H1 (cell line): ENCODE measurements at regions not wholly inside any gene's neighbourhood (a gene's known extent, or its start where the extent isn't known, plus 50 kb on each side); places are given as distances from the start of the nearest gene placed in this dataset.

Experiments
- CTCF ChIA-PET: fragments of 300-600 bp; sonication (Branson Sonifier 250); formaldehyde crosslinking; loops from one replicate; lab custom pipeline; 2021; ENCODE audit not compliant: partially characterized antibody; lab: Charles Lee
- POLR2A ChIA-PET: fragments of 300-600 bp; sonication (Branson Sonifier 250); formaldehyde crosslinking; loops from one replicate; lab custom pipeline; 2021; ENCODE audit warnings: inconsistent platforms; ENCODE audit not compliant: partially characterized antibody; lab: Charles Lee
- DNase-seq, 2 experiments: peaks; one replicate each; pipeline versions ENCODE4 v3.0.0 to v3.0.0-alpha.2; 2010 to 2022; ENCODE audit warnings: low spot score in 2 of 2, low read depth in 1 of 2, mixed read lengths in 1 of 2
- FAIRE-seq: peaks from 2 replicates; lab custom pipeline; 2011; peaks lifted over from hg19 to GRCh38; lab: Jason Lieb, UNC
- H2AFZ ChIP-seq: 2 replicates; pipeline ENCODE4 v1.8.1; 2012; ENCODE audit warnings: low read length, inconsistent platforms
- H2AK5ac ChIP-seq: 2 replicates; pipeline ENCODE4 v1.6.1; 2013; ENCODE audit warnings: low read depth, low read length
- H2BK120ac ChIP-seq: replicated peaks from 2 replicates; pipeline ENCODE3; 2013; ENCODE audit warnings: low read depth, low read length, inconsistent platforms
- H2BK12ac ChIP-seq: 2 replicates; pipeline ENCODE4 v1.6.1; 2013; ENCODE audit warnings: low read depth, low read length
- H2BK15ac ChIP-seq: 2 replicates; pipeline ENCODE4 v1.6.1; 2013; ENCODE audit warnings: low read length
- H2BK20ac ChIP-seq: 2 replicates; pipeline ENCODE4 v1.6.1; 2013; ENCODE audit warnings: low read length
- H2BK5ac ChIP-seq: 2 replicates; pipeline ENCODE4 v1.6.1; 2013; ENCODE audit warnings: low read depth, low read length
- H3K14ac ChIP-seq: 2 replicates; pipeline ENCODE4 v1.6.1; 2013; ENCODE audit warnings: inconsistent platforms; ENCODE audit not compliant: insufficient read length
- H3K18ac ChIP-seq: 2 replicates; pipeline ENCODE4 v1.6.1; 2013; ENCODE audit warnings: low read length; ENCODE audit errors: extremely low read depth
- H3K23ac ChIP-seq: 2 replicates; pipeline ENCODE4 v1.6.1; 2013; ENCODE audit warnings: inconsistent platforms; ENCODE audit not compliant: insufficient read length
- H3K23me2 ChIP-seq: 2 replicates; pipeline ENCODE4 v1.6.1; 2013; ENCODE audit warnings: low read depth, low read length
- H3K27ac ChIP-seq: 2 replicates; pipeline ENCODE4 v1.6.1; 2011; ENCODE audit warnings: low read depth, low read length, inconsistent platforms
- H3K27me3 ChIP-seq, 4 experiments: replicated peaks in 1 of 4; 1 replicate in 1 of 4; 2 replicates in 3 of 4; pipeline versions ENCODE4 v1.6.1 to v1.8.1; 2011 to 2013; ENCODE audit warnings: low read length in 3 of 4, mild to moderate bottlenecking in 3 of 4, inconsistent platforms in 2 of 4, mixed read lengths in 2 of 4, moderate library complexity in 1 of 4; ENCODE audit not compliant: control insufficient read depth in 3 of 4, insufficient read depth in 3 of 4; ENCODE audit errors: extremely low read depth in 1 of 4
- H3K36me3 ChIP-seq, 4 experiments: 2 replicates each; pipeline versions ENCODE4 v1.6.1 to v1.8.1; 2011 to 2013; ENCODE audit warnings: mild to moderate bottlenecking in 4 of 4, low read length in 3 of 4, moderate library complexity in 2 of 4, control low read depth in 1 of 4, inconsistent platforms in 1 of 4; ENCODE audit not compliant: insufficient read depth in 4 of 4, control insufficient read depth in 2 of 4
- H3K4ac ChIP-seq: replicated peaks from 2 replicates; pipeline ENCODE3; 2013; ENCODE audit warnings: low read length, low read depth, mixed read lengths, inconsistent platforms; ENCODE audit not compliant: insufficient read length
- H3K4me1 ChIP-seq, 4 experiments: replicated peaks in 1 of 4; 1 replicate in 1 of 4; 2 replicates in 3 of 4; pipeline versions ENCODE4 v1.6.1 to v1.8.1; 2011 to 2013; ENCODE audit warnings: low read length in 3 of 4, inconsistent platforms in 2 of 4, mixed read lengths in 1 of 4; ENCODE audit not compliant: insufficient read depth in 4 of 4, control insufficient read depth in 3 of 4
- H3K4me2 ChIP-seq, 2 experiments: 2 replicates each; pipeline versions ENCODE4 v1.6.1 to v1.8.1; 2011 to 2013; ENCODE audit warnings: low read depth in 2 of 2, low read length in 2 of 2, control low read depth in 1 of 2, inconsistent platforms in 1 of 2, mild to moderate bottlenecking in 1 of 2; ENCODE audit not compliant: insufficient read depth in 1 of 2
- H3K4me3 ChIP-seq, 4 experiments: fragments of 200-600, 300-600 bp in 1 of 4; sonication (generic), shearing (Covaris generic), sonication (Bioruptor Twin) in 1 of 4; 2 replicates each; pipeline versions ENCODE4 v1.5.1 to v1.8.1; 2011 to 2016; ENCODE audit warnings: low read length in 4 of 4, low read depth in 3 of 4, control low read depth in 2 of 4, inconsistent platforms in 2 of 4, mild to moderate bottlenecking in 2 of 4, mixed read lengths in 1 of 4, moderate library complexity in 1 of 4; ENCODE audit not compliant: insufficient read depth in 2 of 4; ENCODE audit errors: extremely low read depth in 1 of 4
- H3K56ac ChIP-seq: replicated peaks from 2 replicates; pipeline ENCODE3; 2013; ENCODE audit warnings: low read depth, mild to moderate bottlenecking, mixed read lengths, low read length, inconsistent platforms; ENCODE audit not compliant: insufficient read length
- H3K79me1 ChIP-seq: 2 replicates; pipeline ENCODE4 v1.6.1; 2013; ENCODE audit warnings: low read depth, low read length, control low read depth
- H3K79me2 ChIP-seq, 2 experiments: 2 replicates each; pipeline versions ENCODE4 v1.6.1 to v1.8.1; 2012 to 2013; ENCODE audit warnings: low read length in 2 of 2, mild to moderate bottlenecking in 2 of 2, inconsistent platforms in 1 of 2; ENCODE audit not compliant: insufficient read depth in 2 of 2, control insufficient read depth in 1 of 2
- H3K9ac ChIP-seq, 4 experiments: replicated peaks in 1 of 4; 1 replicate in 1 of 4; 2 replicates in 3 of 4; pipeline versions ENCODE4 v1.6.1 to v1.8.1; 2011 to 2013; ENCODE audit warnings: low read depth in 3 of 4, low read length in 3 of 4, control low read depth in 2 of 4, mild to moderate bottlenecking in 2 of 4, moderate library complexity in 2 of 4, inconsistent platforms in 1 of 4; ENCODE audit errors: extremely low read depth in 1 of 4
- H3K9me3 ChIP-seq, 2 experiments: 2 replicates each; pipeline versions ENCODE4 v1.6.1 to v1.8.1; 2012 to 2013; ENCODE audit warnings: mild to moderate bottlenecking in 2 of 2, moderate library complexity in 2 of 2, control low read depth in 1 of 2, inconsistent platforms in 1 of 2, low read depth in 1 of 2, low read length in 1 of 2, mixed read lengths in 1 of 2; ENCODE audit not compliant: insufficient read depth in 2 of 2
- H4K20me1 ChIP-seq, 2 experiments: replicated peaks in 1 of 2; 2 replicates each; pipeline versions ENCODE3 to v1.8.1; 2011 to 2013; ENCODE audit warnings: inconsistent platforms in 2 of 2, low read length in 2 of 2, mild to moderate bottlenecking in 1 of 2; ENCODE audit not compliant: insufficient read depth in 2 of 2, control insufficient read depth in 1 of 2
- H4K5ac ChIP-seq: 2 replicates; pipeline ENCODE4 v1.6.1; 2013; ENCODE audit warnings: low read length, low read depth, mixed read lengths, inconsistent platforms; ENCODE audit not compliant: insufficient read length
- H4K8ac ChIP-seq: 2 replicates; pipeline ENCODE4 v1.8.0; 2013; ENCODE audit warnings: mild to moderate bottlenecking, moderate library complexity, low read length, inconsistent platforms; ENCODE audit not compliant: insufficient read depth; ENCODE audit errors: extremely low read depth
- H4K91ac ChIP-seq: replicated peaks from 2 replicates; pipeline ENCODE3; 2013; ENCODE audit warnings: low read length, mixed read lengths, inconsistent platforms; ENCODE audit not compliant: insufficient read length
- BACH1 ChIP-seq: IDR thresholded peaks from 2 replicates; pipeline ENCODE4 v1.6.1; 2012; ENCODE audit warnings: low read length, improper control_type of control experiment
- CHD1 ChIP-seq: IDR thresholded peaks from 2 replicates; pipeline ENCODE4 v1.6.1; 2012; ENCODE audit warnings: low read depth, low read length, improper control_type of control experiment
- CHD2 ChIP-seq: IDR thresholded peaks from 2 replicates; pipeline ENCODE4 v1.6.1; 2012; ENCODE audit warnings: low read length, improper control_type of control experiment
- EGR1 ChIP-seq: IDR thresholded peaks from 2 replicates; pipeline ENCODE4 v1.6.1; 2011; ENCODE audit warnings: low read depth, low read length, borderline replicate concordance
- KDM1A ChIP-seq: fragments of 200-600, 300-600 bp; sonication (generic); IDR thresholded peaks from 2 replicates; pipeline ENCODE4 v1.7.1; 2016; ENCODE audit warnings: mild to moderate bottlenecking, low read length, borderline replicate concordance
- KDM4A ChIP-seq: IDR thresholded peaks from one replicate; pipeline ENCODE4 v1.7.1; 2012; ENCODE audit warnings: low read depth, mild to moderate bottlenecking, moderate library complexity, low read length, inconsistent platforms; ENCODE audit not compliant: severe bottlenecking
- MAFK ChIP-seq: IDR thresholded peaks from 2 replicates; pipeline ENCODE4 v1.6.1; 2012; ENCODE audit warnings: low read depth, mild to moderate bottlenecking, improper control_type of control experiment, low read length
- SIX5 ChIP-seq: IDR thresholded peaks from 2 replicates; pipeline ENCODE4 v1.6.1; 2011; ENCODE audit warnings: mild to moderate bottlenecking, low read depth, low read length
- WGBS, 2 experiments: shearing (Covaris generic) in 1 of 2; methylation state at CpG; one replicate each; pipeline versions ENCODE4 v1.1.6 to v1.1.7; 2013 to 2015; ENCODE audit warnings: low lambda C conversion rate in 2 of 2, mixed read lengths in 2 of 2, inconsistent platforms in 1 of 2, low coverage in 1 of 2, missing lambda C conversion rate in 1 of 2; ENCODE audit not compliant: insufficient replicate concordance in 2 of 2, insufficient coverage in 1 of 2, insufficient read length in 1 of 2; ENCODE audit errors: extremely low coverage in 1 of 2, missing lambda C conversion rate in 1 of 2; 5-methylcytosine and 5-hydroxymethylcytosine counted together

- H4K8ac ChIP-seq: no peak overlapping the region
- H3K18ac ChIP-seq: no peak overlapping the region
- H2AK5ac ChIP-seq: no peak overlapping the region
- no peak overlapping the region for H3K4me3 ChIP-seq
- FAIRE-seq (no peak), DNase-seq (no peak)
- H2BK15ac ChIP-seq: no peak overlapping the region
- POLR2A ChIA-PET: no interaction called here
- no peaks in the 10 kb centered on the region for H3K27me3 ChIP-seq
- no peak overlapping the region for H2BK20ac ChIP-seq
- no peaks in the 10 kb centered on the region for H3K23me2 ChIP-seq
- H3K4ac ChIP-seq: no peak overlapping the region
- H3K14ac ChIP-seq: no peak overlapping the region
- H4K5ac ChIP-seq: no peak overlapping the region
- H3K27ac ChIP-seq: no peak overlapping the region
- H3K9me3 ChIP-seq: no peaks in the 10 kb centered on the region
- no peaks in the 10 kb centered on the region for H4K20me1 ChIP-seq
- no peak for TF ChIP-seq CHD2
- peak; percentile 96 for TF ChIP-seq BACH1
- TF ChIP-seq CHD1: no peak
- peak; percentile 93 for TF ChIP-seq MAFK
- TF ChIP-seq SIX5: no peak
- TF ChIP-seq KDM4A: no peak
- no peak for TF ChIP-seq EGR1
- no peak for TF ChIP-seq KDM1A
- no peak overlapping the region for H2BK12ac ChIP-seq
- no peak overlapping the region for H2BK120ac ChIP-seq
- WGBS, 2 experiments: 75% methylated on average over 1 of the region's 1 CpG; no CpG with 5 or more reads in 1 of the 2 experiments
- peaks cover 0 to 4% (median 2%) of the 10 kb centered on the region in 4 experiments; a peak in 3 of 7 replicates for H3K4me1 ChIP-seq
- CTCF ChIA-PET: no interaction called here
- H3K79me1 ChIP-seq: no peaks in the 10 kb centered on the region
- H3K23ac ChIP-seq: no peak overlapping the region
- H3K4me2 ChIP-seq: no peak overlapping the region
- no peaks in the 10 kb centered on the region for H3K79me2 ChIP-seq
- H3K36me3 ChIP-seq: no peaks in the 10 kb centered on the region
- no peak overlapping the region for H4K91ac ChIP-seq
- H2BK5ac ChIP-seq: no peak overlapping the region
- H3K56ac ChIP-seq: no peak overlapping the region
- no peak overlapping the region for H3K9ac ChIP-seq
- H2AFZ ChIP-seq: no peak overlapping the region
Observed at GRCh38 chr18:27645929-27646328, 460.8 kb upstream of the CHST9 start.
